Progenitor cell of endocrine pancreas (in vitro differentiated cells): ENCODE measurements at regions not wholly inside any gene's neighbourhood (a gene's known extent, or its start where the extent isn't known, plus 50 kb on each side); places are given as distances from the start of the nearest gene placed in this dataset.

Experiments
- DNase-seq: peaks from one replicate; pipeline ENCODE4 v3.0.0; 2021; ENCODE audit warnings: low spot score; ENCODE audit not compliant: unreplicated experiment
- H3K27ac Mint-ChIP-seq: 2 replicates; pipeline ENCODE4 v1.8.0; 2021; ENCODE audit warnings: mild to moderate bottlenecking, moderate library complexity, mixed read lengths
- H3K27me3 Mint-ChIP-seq: 2 replicates; pipeline ENCODE4 v1.8.0; 2021; ENCODE audit warnings: mixed read lengths
- H3K36me3 Mint-ChIP-seq: 2 replicates; pipeline ENCODE4 v1.8.0; 2022; ENCODE audit warnings: mixed read lengths; ENCODE audit not compliant: insufficient read depth
- H3K4me1 Mint-ChIP-seq: 2 replicates; pipeline ENCODE4 v1.8.0; 2021; ENCODE audit warnings: low read depth, mixed read lengths
- H3K4me3 Mint-ChIP-seq: 2 replicates; pipeline ENCODE4 v1.8.0; 2021; ENCODE audit warnings: low read depth, mild to moderate bottlenecking, moderate library complexity, mixed read lengths
- H3K9me3 Mint-ChIP-seq: 2 replicates; pipeline ENCODE4 v1.8.0; 2021; ENCODE audit warnings: low read depth, mixed read lengths
- TF ChIP-seq, protein P1 (sequence below): fragments of 200-600 bp; sonication (generic); IDR thresholded peaks from one replicate; pipeline ENCODE4 v1.5.0; 2021; ENCODE audit warnings: antibody characterized with exemption, mild to moderate bottlenecking; ENCODE audit not compliant: unreplicated experiment

DNA sequence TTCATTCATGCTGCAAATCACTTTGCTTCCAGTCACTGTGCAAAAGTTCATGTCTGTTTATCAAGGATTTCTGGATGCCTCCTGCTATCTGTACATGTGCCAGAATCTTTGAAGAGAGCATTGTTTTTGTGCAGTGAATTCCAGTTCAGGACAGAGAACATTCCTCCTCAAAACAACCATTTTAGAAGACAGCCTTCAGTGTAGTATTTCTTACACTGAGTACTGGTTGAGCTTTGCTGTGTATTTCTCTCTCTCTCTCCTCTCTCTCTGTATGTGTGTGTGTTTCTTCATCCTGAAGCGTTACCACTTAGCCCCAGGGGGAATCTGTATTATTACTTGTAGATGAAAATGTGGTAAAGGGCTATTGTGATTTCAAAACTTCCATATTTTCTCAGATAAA, 123.8 kb upstream of the CHL1 start:
- Mint-ChIP-seq H3K4me3 (no peak overlapping the region), H3K27me3 (peaks cover 7% of the 10 kb centered on the region), H3K27ac (no peak overlapping the region), H3K4me1 (peaks cover 22% of the 10 kb centered on the region), H3K9me3 (no peaks in the 10 kb centered on the region), H3K36me3 (no peaks in the 10 kb centered on the region)
- DNase-seq: no peak
- TF ChIP-seq, protein P1, sequence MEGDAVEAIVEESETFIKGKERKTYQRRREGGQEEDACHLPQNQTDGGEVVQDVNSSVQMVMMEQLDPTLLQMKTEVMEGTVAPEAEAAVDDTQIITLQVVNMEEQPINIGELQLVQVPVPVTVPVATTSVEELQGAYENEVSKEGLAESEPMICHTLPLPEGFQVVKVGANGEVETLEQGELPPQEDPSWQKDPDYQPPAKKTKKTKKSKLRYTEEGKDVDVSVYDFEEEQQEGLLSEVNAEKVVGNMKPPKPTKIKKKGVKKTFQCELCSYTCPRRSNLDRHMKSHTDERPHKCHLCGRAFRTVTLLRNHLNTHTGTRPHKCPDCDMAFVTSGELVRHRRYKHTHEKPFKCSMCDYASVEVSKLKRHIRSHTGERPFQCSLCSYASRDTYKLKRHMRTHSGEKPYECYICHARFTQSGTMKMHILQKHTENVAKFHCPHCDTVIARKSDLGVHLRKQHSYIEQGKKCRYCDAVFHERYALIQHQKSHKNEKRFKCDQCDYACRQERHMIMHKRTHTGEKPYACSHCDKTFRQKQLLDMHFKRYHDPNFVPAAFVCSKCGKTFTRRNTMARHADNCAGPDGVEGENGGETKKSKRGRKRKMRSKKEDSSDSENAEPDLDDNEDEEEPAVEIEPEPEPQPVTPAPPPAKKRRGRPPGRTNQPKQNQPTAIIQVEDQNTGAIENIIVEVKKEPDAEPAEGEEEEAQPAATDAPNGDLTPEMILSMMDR: no peak

- Mint-ChIP-seq H3K9me3 (no peaks in the 10 kb centered on the region), H3K27me3 (peaks cover 7% of the 10 kb centered on the region), H3K36me3 (no peaks in the 10 kb centered on the region), H3K4me3 (no peak overlapping the region), H3K4me1 (peaks cover 22% of the 10 kb centered on the region), H3K27ac (no peak overlapping the region)
- no peak for DNase-seq
- TF ChIP-seq, protein P1: no peak
Measured at GRCh38 chr3:73271-73670, 123.3 kb upstream of the CHL1 start.

GRCh38 chr3:74676-75243, 121.8 kb upstream of the CHL1 start:
- no peak for DNase-seq
- Mint-ChIP-seq H3K4me1 (peaks cover 22% of the 10 kb centered on the region), H3K27ac (no peak overlapping the region), H3K4me3 (no peak overlapping the region), H3K9me3 (no peaks in the 10 kb centered on the region), H3K36me3 (no peaks in the 10 kb centered on the region), H3K27me3 (peaks cover 7% of the 10 kb centered on the region)
- TF ChIP-seq, protein P1: no peak

DNA sequence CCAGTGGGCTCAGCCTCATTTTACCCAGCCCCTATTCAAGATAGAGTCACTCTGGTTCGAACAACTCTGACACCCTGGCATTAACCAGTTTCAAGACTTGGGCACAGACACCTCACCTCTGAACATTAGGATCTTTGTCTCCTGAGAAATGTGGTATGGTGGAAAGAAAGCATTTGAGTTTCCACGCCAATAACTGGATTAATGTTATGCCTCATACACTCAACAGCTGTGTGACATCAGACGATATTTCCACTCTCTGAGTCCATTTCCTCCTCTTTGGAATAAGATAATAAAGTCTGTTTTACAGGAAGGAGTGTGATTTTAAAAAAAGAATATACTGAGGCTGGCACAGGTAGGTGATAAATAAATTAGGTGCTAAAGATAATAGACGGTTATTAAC, 121.3 kb upstream of the CHL1 start:
- peaks cover 10% of the 10 kb centered on the region for H3K27me3 Mint-ChIP-seq
- H3K27ac Mint-ChIP-seq: no peak overlapping the region
- TF ChIP-seq, protein P1: no peak
- H3K4me1 Mint-ChIP-seq: peaks cover 22% of the 10 kb centered on the region
- H3K36me3 Mint-ChIP-seq: no peaks in the 10 kb centered on the region
- no peak overlapping the region for H3K4me3 Mint-ChIP-seq
- no peak for DNase-seq
- peaks cover 3% of the 10 kb centered on the region for H3K9me3 Mint-ChIP-seq

GRCh38 chr3:79542-79941, 117.0 kb upstream of the CHL1 start:
- no peaks in the 10 kb centered on the region for H3K36me3 Mint-ChIP-seq
- H3K4me3 Mint-ChIP-seq: no peak overlapping the region
- no peak overlapping the region for H3K27ac Mint-ChIP-seq
- peaks cover 9% of the 10 kb centered on the region for H3K27me3 Mint-ChIP-seq
- TF ChIP-seq, protein P1: no peak
- H3K4me1 Mint-ChIP-seq: peaks cover 11% of the 10 kb centered on the region
- peaks cover 5% of the 10 kb centered on the region for H3K9me3 Mint-ChIP-seq
- DNase-seq: no peak
